ENCODE measurements at regions not wholly inside any gene's neighbourhood (a gene's known extent, or its start where the extent isn't known, plus 50 kb on each side); places are given as distances from the start of the nearest gene placed in this dataset.
A peak's percentile ranks its signal among the peaks of the same experiment; 100 is the strongest.

DNA sequence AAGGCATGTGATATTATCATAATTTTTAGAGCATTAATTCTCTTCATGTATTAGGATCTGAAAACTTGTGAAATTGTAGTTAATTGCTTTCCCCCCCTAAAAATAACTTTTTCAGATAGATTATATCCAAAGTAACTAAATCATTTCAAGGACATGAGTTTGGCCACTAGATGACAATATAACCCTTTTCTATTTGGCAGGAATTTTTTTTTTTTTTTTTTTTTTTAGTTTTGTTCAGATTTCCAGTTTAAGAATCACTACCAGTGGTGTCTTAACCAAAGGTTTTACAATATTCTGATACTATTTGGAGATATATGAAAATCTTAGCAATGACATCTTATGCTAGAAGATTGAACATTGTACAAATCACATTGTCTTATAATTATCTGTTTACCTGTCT lies 370.8 kb downstream of the AMY1C start:
- Histone ChIP-seq H3K79me1 (ENCODE audit: insufficient read depth, low read depth, low read length, poor library complexity, severe bottlenecking) (no peaks in the 10 kb centered on the region), H2BK120ac (ENCODE audit: low read depth, low read length, poor library complexity, severe bottlenecking) (no peak overlapping the region), H3K79me2 (ENCODE audit: insufficient read depth, low read length) (no peaks in the 10 kb centered on the region), H3T11ph (ENCODE audit: low read length) (no peak overlapping the region), H4K91ac (ENCODE audit: insufficient read length, low read depth, low read length) (no peak overlapping the region), H3K4ac (ENCODE audit: low read depth, low read length) (no peak overlapping the region), H2AK5ac (ENCODE audit: insufficient read length, low read length) (no peak overlapping the region), H3K9ac (ENCODE audit: extremely low read depth, insufficient read length, low read length) (no peak overlapping the region), H4K20me1 (ENCODE audit: control insufficient read depth, insufficient read depth, insufficient read length) (no peaks in the 10 kb centered on the region), H2BK15ac (ENCODE audit: low read depth, low read length) (no peak overlapping the region), H2BK20ac (ENCODE audit: low read depth, low read length, poor library complexity, severe bottlenecking) (no peak overlapping the region), H4K8ac (replicated peaks; ENCODE audit: insufficient read length, low read depth, low read length) (no peak overlapping the region), H3K4me1 (ENCODE audit: insufficient read depth, low read length) (no peaks in the 10 kb centered on the region), H3K56ac (ENCODE audit: insufficient read length, low read depth, low read length) (no peak overlapping the region), H3K23ac (ENCODE audit: insufficient read length, low read depth, low read length) (no peak overlapping the region), H3K9me3 (ENCODE audit: control insufficient read depth, low read depth, low read length) (no peaks in the 10 kb centered on the region), H2BK12ac (ENCODE audit: insufficient read length, low read depth, low read length) (no peak overlapping the region), H2BK5ac (ENCODE audit: insufficient read length, low read length) (no peak overlapping the region), H3K14ac (ENCODE audit: insufficient read depth, low read length) (no peak overlapping the region), H4K5ac (ENCODE audit: insufficient read length, low read depth, low read length) (no peak overlapping the region), H3K4me2 (ENCODE audit: insufficient read depth, insufficient read length, low read length) (no peak overlapping the region), H3K27ac (ENCODE audit: insufficient read length, low read depth, low read length) (no peak overlapping the region), H3K27me3 (ENCODE audit: insufficient read depth, low read length) (no peaks in the 10 kb centered on the region), H3K23me2 (ENCODE audit: insufficient read length, low read depth, low read length, poor library complexity, severe bottlenecking) (no peaks in the 10 kb centered on the region), H3K18ac (ENCODE audit: insufficient read length, low read depth, low read length) (no peak overlapping the region), H2AFZ (ENCODE audit: low read length) (no peak overlapping the region)
- H3K27me3 Mint-ChIP-seq (ENCODE audit: low read depth) = no peaks in the 10 kb centered on the region
- peaks cover 3% of the 10 kb centered on the region in 2 experiments; a peak in 2 of 4 replicates for H3K4me1 Mint-ChIP-seq
- H3K9me3 Mint-ChIP-seq = no peaks in the 10 kb centered on the region
- TF ChIP-seq, protein P1, sequence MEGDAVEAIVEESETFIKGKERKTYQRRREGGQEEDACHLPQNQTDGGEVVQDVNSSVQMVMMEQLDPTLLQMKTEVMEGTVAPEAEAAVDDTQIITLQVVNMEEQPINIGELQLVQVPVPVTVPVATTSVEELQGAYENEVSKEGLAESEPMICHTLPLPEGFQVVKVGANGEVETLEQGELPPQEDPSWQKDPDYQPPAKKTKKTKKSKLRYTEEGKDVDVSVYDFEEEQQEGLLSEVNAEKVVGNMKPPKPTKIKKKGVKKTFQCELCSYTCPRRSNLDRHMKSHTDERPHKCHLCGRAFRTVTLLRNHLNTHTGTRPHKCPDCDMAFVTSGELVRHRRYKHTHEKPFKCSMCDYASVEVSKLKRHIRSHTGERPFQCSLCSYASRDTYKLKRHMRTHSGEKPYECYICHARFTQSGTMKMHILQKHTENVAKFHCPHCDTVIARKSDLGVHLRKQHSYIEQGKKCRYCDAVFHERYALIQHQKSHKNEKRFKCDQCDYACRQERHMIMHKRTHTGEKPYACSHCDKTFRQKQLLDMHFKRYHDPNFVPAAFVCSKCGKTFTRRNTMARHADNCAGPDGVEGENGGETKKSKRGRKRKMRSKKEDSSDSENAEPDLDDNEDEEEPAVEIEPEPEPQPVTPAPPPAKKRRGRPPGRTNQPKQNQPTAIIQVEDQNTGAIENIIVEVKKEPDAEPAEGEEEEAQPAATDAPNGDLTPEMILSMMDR (conservative IDR thresholded peaks at IDR 0.05) = peak; percentile 60
- no peaks in the 10 kb centered on the region for H3K36me3 Mint-ChIP-seq (ENCODE audit: insufficient read depth in 1 of 3, low read depth in 3 of 3)
- no peak overlapping the region for H3K27ac Mint-ChIP-seq
- no peak for DNase-seq
- no peak overlapping the region for H3K4me3 Mint-ChIP-seq

Measured in H9 (cell line).